ENCODE measurements at regions not wholly inside any gene's neighbourhood (a gene's known extent, or its start where the extent isn't known, plus 50 kb on each side); places are given as distances from the start of the nearest gene placed in this dataset.
A peak's percentile ranks its signal among the peaks of the same experiment; 100 is the strongest.
"Not testable (repeated sequence)": the region's sequence is repeated elsewhere in the genome, so short reads cannot be mapped to it uniquely, and the experiment has no call there.

DNA sequence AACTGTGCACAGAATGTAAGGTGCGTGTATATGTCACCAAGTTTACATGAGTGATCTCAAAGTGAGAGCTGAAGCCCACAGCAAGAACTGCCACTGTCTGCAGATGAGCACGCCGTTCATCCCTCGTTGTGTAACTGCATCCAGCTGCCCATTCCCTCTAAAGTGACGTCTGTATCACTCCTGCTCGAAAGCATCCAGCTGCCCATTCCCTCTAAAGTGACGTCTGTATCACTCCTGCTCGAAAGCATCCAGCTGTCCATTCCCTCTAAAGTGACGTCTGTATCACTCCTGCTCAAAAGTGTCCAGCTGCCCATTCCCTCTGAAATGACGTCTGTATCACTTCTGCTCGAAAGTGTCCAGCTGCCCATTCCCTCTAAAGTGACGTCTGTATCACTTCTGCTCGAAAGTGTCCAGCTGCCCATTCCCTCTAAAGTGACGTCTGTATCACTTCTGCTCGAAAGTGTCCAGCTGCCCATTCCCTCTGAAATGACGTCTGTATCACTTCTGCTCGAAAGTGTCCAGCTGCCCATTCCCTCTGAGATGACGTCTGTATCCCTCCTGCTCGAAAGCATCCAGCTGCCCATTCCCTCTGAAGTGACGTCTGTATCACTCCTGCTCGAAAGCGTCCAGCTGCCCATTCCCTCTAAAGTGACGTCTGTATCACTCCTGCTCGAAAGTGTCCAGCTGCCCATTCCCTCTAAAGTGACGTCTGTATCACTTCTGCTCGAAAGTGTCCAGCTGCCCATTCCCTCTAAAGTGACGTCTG is 871.4 kb downstream of the TRIML1 start:
- H3K4me2 ChIP-seq (ENCODE audit: low read length); DNase-seq (ENCODE audit: low read depth, low spot score); H3K4me3 ChIP-seq (replicated peaks in 1 of 2; ENCODE audit: low read depth in 1 of 2, low read length in 2 of 2); RAD21 ChIA-PET (ENCODE audit: low non-redundant PET in 1 of 2, low total read pairs in 2 of 2, uncharacterized antibody in 2 of 2, unreplicated experiment in 2 of 2); H2AFZ ChIP-seq (ENCODE audit: low read depth, low read length, poor library complexity, severe bottlenecking); H3K27ac ChIP-seq (ENCODE audit: low read depth, low read length); intact Hi-C loops (cut with micrococcal nuclease); H3K27me3 ChIP-seq (ENCODE audit: insufficient read depth, low read length); H3K9me3 ChIP-seq (ENCODE audit: control insufficient read depth in 1 of 2, insufficient read depth in 1 of 2, low read depth in 1 of 2, low read length in 2 of 2); H3K9ac ChIP-seq (ENCODE audit: low read length); BruUV-seq (replicated peaks); H3K79me2 ChIP-seq (ENCODE audit: insufficient read depth, low read length); H3K4me1 ChIP-seq (ENCODE audit: control insufficient read depth in 1 of 2, insufficient read depth in 2 of 2, low read length in 2 of 2); H3K36me3 ChIP-seq (ENCODE audit: control insufficient read depth in 1 of 2, insufficient read depth in 2 of 2, low read length in 2 of 2); ATAC-seq; CTCF ChIA-PET; POLR2A ChIA-PET; H3K9me2 ChIP-seq (ENCODE audit: insufficient read depth); H4K20me1 ChIP-seq (ENCODE audit: insufficient read depth): not testable (repeated sequence)

DNA sequence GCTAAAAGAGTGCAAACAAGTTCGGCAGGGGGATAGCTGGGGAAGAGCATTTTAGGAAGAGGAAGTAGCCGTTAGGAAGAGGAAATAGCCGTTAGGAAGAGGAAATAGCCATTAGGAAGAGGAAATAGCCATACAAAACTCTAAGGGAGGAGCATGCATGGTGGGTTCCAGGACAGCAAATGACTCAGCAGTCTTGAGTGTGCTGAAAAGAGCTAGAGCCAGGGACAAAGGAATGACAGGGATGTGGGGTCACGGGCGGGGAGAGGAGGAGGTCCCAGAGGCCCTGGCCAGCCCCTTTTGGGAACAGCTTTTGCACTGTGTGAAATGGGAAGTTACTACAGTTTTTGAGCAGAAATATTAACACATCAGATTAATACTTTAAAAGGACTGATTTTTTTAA is 882.6 kb downstream of the TRIML1 start:
- Histone ChIP-seq H4K20me1 (ENCODE audit: insufficient read depth) (no peaks in the 10 kb centered on the region), H3K4me3 (replicated peaks in 1 of 2; ENCODE audit: low read depth in 1 of 2, low read length in 2 of 2) (no peak overlapping the region), H3K27ac (ENCODE audit: low read depth, low read length) (no peak overlapping the region), H3K9me2 (ENCODE audit: insufficient read depth) (no peaks in the 10 kb centered on the region), H2AFZ (ENCODE audit: low read depth, low read length, poor library complexity, severe bottlenecking) (peak overlapping the region; percentile 65), H3K9ac (ENCODE audit: low read length) (no peak overlapping the region), H3K9me3 (ENCODE audit: control insufficient read depth in 1 of 2, insufficient read depth in 1 of 2, low read depth in 1 of 2, low read length in 2 of 2) (no peaks in the 10 kb centered on the region), H3K79me2 (ENCODE audit: insufficient read depth, low read length) (no peaks in the 10 kb centered on the region), H3K4me2 (ENCODE audit: low read length) (peak overlapping the region; percentile 37), H3K27me3 (ENCODE audit: insufficient read depth, low read length) (no peaks in the 10 kb centered on the region), H3K4me1 (ENCODE audit: control insufficient read depth in 1 of 2, insufficient read depth in 2 of 2, low read length in 2 of 2) (peaks cover 2 to 16% of the 10 kb centered on the region in 2 experiments; a peak in 2 of 4 replicates), H3K36me3 (ENCODE audit: control insufficient read depth in 1 of 2, insufficient read depth in 2 of 2, low read length in 2 of 2) (no peaks in the 10 kb centered on the region)
- POLR2A ChIA-PET: no interaction called here
- intact Hi-C loops (cut with micrococcal nuclease): no loop called here
- RAD21 ChIA-PET (ENCODE audit: low non-redundant PET in 1 of 2, low total read pairs in 2 of 2, uncharacterized antibody in 2 of 2, unreplicated experiment in 2 of 2): no interaction called here
- ATAC-seq (peak; percentile 47), DNase-seq (ENCODE audit: low read depth, low spot score) (no peak)
- CTCF ChIA-PET: no interaction called here
- no TSS peak for BruUV-seq (replicated peaks)
- TF ChIP-seq, protein P1, sequence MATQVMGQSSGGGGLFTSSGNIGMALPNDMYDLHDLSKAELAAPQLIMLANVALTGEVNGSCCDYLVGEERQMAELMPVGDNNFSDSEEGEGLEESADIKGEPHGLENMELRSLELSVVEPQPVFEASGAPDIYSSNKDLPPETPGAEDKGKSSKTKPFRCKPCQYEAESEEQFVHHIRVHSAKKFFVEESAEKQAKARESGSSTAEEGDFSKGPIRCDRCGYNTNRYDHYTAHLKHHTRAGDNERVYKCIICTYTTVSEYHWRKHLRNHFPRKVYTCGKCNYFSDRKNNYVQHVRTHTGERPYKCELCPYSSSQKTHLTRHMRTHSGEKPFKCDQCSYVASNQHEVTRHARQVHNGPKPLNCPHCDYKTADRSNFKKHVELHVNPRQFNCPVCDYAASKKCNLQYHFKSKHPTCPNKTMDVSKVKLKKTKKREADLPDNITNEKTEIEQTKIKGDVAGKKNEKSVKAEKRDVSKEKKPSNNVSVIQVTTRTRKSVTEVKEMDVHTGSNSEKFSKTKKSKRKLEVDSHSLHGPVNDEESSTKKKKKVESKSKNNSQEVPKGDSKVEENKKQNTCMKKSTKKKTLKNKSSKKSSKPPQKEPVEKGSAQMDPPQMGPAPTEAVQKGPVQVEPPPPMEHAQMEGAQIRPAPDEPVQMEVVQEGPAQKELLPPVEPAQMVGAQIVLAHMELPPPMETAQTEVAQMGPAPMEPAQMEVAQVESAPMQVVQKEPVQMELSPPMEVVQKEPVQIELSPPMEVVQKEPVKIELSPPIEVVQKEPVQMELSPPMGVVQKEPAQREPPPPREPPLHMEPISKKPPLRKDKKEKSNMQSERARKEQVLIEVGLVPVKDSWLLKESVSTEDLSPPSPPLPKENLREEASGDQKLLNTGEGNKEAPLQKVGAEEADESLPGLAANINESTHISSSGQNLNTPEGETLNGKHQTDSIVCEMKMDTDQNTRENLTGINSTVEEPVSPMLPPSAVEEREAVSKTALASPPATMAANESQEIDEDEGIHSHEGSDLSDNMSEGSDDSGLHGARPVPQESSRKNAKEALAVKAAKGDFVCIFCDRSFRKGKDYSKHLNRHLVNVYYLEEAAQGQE (IDR thresholded peaks at IDR 0.05; ENCODE audit: low read depth): no peak
- TF ChIP-seq RAD21 (IDR thresholded peaks at IDR 0.05; ENCODE audit: low read depth) (no peak), ELF1 (IDR thresholded peaks at IDR 0.05; ENCODE audit: borderline replicate concordance, low read depth) (no peak), SP1 (IDR thresholded peaks at IDR 0.05; ENCODE audit: low read depth) (no peak), ZFX (IDR thresholded peaks at IDR 0.05) (no peak), JUND (IDR thresholded peaks at IDR 0.05) (no peak), SIN3A (IDR thresholded peaks at IDR 0.05; ENCODE audit: low read depth) (no peak)
